ENCODE measurements at regions not wholly inside any gene's neighbourhood (a gene's known extent, or its start where the extent isn't known, plus 50 kb on each side); places are given as distances from the start of the nearest gene placed in this dataset.
"Not testable (repeated sequence)": the region's sequence is repeated elsewhere in the genome, so short reads cannot be mapped to it uniquely, and the experiment has no call there.

- TF ChIP-seq POLR2A (IDR thresholded peaks at IDR 0.05; ENCODE audit: low read length); GATA1 (IDR thresholded peaks at IDR 0.05; ENCODE audit: low read depth, low read length): not testable (repeated sequence)
Observed at GRCh38 chr6:144505214-144505613, 220.1 kb downstream of the UTRN start.
